Left forelimb (tissue), 1 donor: ENCODE measurements at regions not wholly inside any gene's neighbourhood (a gene's known extent, or its start where the extent isn't known, plus 50 kb on each side); places are given as distances from the start of the nearest gene placed in this dataset.
"Not testable (repeated sequence)": the region's sequence is repeated elsewhere in the genome, so short reads cannot be mapped to it uniquely, and the experiment has no call there.

Source experiments
- DNase-seq: peaks from one replicate; pipeline ENCODE4 v3.0.0-alpha.2; 2018; ENCODE audit warnings: low spot score

- no peak for DNase-seq
Measured at GRCh38 chr6:56803594-56803993, 151.3 kb upstream of the BEND6 start.

DNA sequence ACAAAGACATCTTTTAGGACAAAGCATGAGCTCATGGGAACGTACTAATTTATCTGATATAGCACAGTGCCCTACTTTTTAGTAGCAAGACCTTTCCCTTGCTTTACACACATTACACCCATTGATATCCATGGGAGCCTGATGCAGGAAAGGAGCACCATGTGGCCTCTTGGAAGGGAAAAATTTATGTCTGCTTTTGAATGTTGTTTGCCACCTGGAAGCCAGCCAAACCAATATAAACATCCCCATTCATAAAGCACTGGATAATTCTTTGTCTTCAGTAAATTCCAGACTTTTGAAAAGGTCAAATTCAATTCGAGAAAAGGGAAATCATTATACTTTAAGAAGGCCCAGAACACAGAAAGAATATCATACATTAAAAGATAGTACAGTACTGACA lies 152.3 kb upstream of the BEND6 start:
- DNase-seq = no peak

DNA sequence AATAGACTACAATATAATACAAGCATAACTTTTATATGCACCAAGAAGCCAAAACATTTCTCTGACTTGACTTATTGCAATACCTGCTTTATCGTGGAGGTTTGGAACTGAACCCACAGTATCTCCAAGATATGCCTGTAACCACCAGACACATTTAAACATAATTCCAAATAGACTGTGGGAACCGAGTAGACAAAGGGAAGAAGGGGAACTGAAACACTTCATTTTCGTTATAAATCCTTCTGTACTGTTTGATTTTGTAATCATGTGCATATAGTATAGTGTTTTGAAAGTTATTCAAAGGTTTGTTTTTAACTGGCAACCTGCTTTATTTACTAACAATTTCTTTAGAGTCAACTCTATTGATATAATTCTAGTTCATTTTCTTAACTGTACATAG lies 154.9 kb upstream of the BEND6 start:
- DNase-seq = no peak

DNA sequence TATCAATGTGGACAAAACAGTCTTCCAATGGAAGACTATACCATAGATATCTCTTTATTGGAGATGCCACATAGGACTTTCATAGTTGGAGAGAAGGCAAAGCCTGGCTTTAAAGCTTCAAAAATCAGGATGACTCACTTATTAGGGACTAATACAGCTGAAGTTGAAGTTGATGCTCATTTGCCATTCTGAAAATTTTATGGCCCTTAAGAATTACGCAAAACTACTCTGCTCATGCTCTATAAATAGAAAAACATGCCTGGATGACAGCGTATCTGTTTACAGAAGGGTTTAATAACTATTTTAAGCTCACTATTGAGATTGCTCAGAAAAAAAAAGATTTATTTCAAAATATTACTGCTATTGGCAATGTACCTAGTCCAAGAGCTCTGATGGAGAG lies 155.5 kb upstream of the DST start:
- no peak for DNase-seq

DNA sequence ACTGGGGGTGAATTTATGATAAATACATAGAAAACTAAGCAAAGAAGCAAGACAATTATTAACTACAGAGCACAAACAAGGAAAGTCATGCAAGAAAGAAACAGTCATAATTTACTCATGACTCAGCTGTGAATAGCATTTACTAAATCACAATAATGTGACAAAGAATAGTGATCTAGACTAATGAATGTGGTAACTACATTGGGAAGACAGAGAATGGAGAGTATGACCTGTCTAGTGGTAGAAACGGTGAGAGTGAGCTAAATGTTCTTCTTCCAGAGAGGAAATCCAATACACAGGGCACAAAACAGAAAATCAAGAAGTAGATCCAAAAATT lies 153.5 kb upstream of the DST start:
- no peak for DNase-seq

GRCh38 chr6:56795466-56796195 lies 152.9 kb upstream of the DST start:
- DNase-seq = no peak

- no peak for DNase-seq
Measured at GRCh38 chr6:56794421-56794820, 151.7 kb upstream of the DST start.

- no peak for DNase-seq
Measured at GRCh38 chr6:56793938-56794337, 151.2 kb upstream of the DST start.

DNA sequence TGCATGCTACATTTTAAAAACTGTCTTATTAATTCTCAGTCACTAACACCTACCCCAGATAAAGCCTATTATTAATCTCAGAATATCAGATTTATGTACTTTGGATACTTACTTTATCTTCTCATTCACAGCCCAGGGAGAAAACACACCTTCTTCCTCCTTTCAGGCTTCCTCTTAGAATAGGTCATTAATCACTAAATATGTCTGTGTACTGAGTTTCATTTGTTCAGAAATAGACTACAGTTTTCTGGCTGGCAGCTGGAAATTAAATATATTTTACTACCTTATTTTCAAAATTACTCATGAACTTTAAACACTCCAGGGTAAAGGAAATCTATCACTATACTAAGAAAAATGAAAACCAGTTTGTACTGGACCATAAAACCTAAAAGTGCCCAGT lies 147.7 kb upstream of the DST start:
- DNase-seq = no peak

DNA sequence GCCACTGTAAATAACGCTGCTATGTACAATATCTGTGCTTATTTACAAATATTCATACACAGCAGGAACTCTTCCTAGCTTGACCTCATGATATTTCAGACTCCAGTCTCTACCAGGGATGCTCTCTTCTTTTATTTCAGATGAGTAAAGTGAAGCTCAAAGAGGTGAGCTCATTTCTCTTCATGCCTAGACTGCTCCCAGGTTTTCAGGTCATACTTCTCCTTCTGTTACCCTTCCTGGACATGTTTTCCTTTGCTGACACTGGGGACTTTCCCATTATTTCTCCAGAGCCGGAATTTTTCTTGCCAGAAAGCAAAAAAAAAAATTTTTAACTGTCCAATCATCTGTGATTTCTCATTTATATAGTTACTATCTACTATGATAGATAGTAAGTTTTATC lies 147.2 kb upstream of the DST start:
- DNase-seq = no peak

DNA sequence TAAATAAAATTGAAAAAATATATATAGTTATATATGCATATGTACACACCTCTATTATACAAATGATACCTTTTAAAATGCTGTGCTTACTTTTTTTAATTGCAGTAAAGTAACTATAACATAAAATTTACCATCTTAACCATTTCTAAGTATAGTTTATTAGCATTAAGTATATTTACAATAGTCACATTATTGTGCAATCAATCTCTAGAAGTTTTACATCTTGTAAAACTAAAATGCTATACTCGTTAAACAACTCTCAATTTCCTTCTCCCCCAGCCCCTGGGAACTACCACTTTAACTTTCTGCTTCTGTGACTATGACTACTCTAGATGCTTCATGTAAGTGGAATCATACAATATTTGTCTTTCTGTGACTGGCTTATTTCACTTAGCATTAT lies 146.7 kb upstream of the DST start:
- no peak for DNase-seq

DNA sequence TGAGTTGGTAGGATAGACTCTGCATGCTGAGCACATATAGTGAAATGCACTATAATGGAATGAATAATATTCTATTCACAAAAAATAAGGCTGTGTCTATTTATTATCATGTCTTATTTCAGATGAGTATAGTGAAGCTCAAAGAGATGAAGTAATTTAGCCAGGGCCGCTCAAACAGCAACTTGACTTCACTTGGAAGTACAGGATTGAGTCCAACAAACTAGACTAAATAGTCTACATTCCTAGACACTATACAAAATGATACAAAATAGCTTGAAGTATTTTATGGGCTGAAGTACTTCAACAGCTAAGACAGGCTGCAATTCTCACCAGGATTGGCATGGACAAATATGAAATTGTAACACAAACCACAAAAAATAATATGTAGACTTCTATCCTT lies 144.5 kb upstream of the DST start:
- no peak for DNase-seq

DNA sequence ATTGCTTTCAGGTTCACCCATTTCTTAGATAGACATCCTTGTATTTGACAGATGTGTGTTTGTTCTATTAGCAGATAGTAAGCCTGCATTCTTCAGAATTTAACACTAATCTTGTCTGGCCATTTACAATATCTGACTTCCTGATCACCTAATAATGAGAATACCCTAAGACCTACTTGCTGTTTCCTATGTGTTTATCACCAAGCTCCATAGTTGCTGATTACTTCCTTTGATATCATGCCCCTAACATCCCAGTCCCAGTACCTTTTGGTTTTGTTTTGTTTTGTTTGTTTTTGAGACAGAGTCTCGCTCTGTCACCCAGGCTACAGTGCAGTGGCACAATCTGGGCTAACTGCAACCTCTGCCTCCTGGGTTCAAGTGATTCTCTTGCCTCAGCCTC lies 143.6 kb upstream of the DST start:
- DNase-seq = no peak

DNA sequence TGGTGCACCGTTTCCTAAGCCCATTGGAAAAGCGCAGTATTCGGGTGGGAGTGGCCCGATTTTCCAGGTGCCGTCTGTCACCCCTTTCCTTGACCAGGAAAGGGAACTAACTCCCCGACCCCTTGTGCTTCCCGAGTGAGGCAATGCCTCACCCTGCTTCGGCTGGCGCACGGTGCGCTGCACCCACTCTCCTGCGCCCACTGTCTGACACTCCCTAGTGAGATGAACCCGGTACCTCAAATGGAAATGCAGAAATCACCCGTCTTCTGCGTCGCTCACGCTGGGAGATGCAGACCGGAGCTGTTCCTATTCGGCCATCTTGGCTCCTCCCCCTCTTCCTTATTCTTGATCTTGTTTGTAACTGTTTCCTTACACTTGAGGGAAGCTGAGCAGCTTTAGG lies 142.8 kb upstream of the DST start:
- DNase-seq = not testable (repeated sequence)

DNA sequence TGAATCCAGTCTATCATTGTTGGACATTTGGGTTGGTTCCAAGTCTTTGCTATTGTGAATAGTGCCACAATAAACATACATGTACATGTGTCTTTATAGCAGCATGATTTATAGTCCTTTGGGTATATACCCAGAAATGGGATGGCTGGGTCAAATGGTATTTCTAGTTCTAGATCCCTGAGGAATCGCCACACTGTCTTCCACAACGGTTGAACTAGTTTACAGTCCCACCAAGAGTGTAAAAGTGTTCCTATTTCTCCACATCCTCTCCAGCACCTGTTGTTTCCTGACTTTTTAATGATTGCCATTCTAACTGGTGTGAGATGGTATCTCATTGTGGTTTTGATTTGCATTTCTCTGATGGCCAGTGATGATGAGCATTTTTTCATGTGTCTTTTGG lies 137.4 kb upstream of the DST start:
- not testable (repeated sequence) for DNase-seq

- not testable (repeated sequence) for DNase-seq
Measured at GRCh38 chr6:56778503-56778902, 135.8 kb upstream of the DST start.

DNA sequence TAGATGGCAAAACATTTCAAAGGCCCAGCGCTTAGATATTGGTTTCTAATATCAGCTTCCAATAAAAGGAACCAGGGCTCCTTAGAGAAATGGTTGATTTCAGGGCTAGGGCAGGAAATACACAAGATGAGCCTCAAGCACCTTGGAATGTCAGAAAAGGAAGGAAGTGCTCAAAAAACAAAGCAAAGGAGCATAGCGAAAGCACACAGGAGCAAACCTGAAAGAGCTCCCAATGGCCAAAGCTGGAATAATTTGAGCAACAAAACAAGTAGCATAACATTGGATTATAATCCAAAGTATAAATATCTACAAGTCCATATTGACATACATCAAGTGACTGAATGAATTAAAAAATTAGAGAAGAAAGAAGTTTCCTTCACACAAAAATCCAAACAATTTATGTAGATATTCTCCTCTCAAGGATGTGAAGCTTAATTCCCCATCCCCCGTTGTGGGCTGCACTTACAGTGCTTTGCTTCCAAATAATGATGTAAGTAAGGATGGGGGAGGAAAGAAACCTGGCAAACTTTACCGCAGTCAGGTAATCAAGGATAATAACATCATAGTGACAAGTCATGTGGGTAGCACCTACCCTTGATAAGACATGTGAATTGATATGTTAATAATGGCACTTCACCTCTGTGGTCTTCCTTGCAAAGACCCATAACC lies 132.9 kb upstream of the DST start:
- no peak for DNase-seq

GRCh38 chr6:56772737-56773184 lies 130.1 kb upstream of the DST start:
- DNase-seq = no peak

- DNase-seq = no peak
Measured at GRCh38 chr6:56771929-56772607, 129.4 kb upstream of the DST start.

DNA sequence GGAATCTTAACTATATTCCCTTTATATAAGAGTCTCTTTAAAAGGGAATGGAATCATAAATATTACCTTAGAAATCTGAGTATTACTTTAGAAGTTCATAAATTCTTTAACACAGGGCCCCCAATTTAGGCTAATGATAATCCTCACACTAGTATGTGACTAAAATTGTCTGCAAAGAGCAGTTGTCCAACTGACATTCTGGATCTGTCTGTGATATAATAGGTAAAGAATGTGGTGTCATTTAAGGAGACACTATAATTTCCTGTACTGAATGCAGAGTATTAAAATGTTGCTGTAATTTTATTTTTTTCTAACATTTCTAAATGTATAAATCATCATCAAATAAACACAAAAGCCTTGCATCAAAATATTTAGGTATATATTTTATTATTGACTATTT lies 128.5 kb upstream of the DST start:
- DNase-seq = no peak

GRCh38 chr6:56770011-56770520 lies 127.4 kb upstream of the DST start:
- no peak for DNase-seq

DNA sequence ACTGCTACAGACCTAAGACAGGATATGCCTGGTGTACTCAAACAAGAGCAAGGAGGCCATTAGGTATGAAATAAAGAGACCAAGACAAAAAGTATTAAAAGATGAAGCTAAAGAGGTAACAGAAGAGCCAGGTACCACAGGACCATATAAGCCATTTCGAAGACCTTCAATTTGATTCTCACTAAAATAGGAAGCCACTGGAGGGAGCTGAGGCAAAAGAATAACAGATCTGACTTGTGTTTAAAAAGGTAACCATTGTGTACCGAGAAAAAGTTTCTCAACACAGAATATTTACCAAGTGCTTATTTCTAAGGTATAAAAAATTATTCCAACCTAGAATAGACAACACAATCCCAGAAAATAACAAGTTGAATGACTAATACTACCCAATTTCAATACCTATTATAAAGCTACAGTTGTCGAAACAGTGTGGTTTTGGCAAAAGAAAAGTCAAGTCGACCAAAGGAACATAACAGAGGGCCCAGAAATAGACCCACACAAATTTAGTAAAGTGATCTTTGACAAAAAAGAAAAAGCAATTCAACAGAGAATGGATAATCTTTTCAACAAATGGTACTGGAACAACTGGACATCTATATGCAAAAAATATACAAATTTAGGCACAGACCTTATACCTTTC lies 125.3 kb upstream of the DST start:
- DNase-seq = no peak

DNA sequence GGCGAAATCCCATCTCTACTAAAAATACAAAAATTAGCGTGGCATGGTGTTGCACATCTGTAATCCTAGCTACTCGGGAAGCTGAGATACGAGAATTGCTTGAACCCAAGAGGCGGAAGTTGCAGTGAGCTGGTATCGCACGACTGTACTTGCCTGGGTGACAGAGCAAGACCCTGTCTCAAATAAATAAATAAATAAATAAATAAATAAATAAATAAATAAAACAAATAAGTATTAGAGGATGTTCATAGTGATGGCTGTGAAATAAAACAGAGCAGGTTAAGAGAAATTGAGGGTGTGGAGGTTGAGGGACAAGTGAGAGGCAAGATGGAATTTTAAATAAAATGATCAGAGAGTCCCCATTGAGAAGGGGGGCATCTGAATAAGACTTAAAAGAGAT lies 124.7 kb upstream of the DST start:
- DNase-seq = no peak
